HepG2 (cell line): ENCODE measurements at regions not wholly inside any gene's neighbourhood (a gene's known extent, or its start where the extent isn't known, plus 50 kb on each side); places are given as distances from the start of the nearest gene placed in this dataset.

Experiments
- ATAC-seq: fragments of 200-7000 bp; cut with Tn5 transposase; 3 replicates; pipeline ENCODE4 v1.9.1; 2020; ENCODE audit warnings: mild to moderate bottlenecking, moderate library complexity
- BruUV-seq: library from RNA; stranded (reverse); fragments of 400-500 nt; replicated peaks from 2 replicates; lab custom pipeline; 2021; lab: Mats Ljungman, UMichigan
- CTCF ChIA-PET: fragments of 300-600 bp; formaldehyde crosslinking; extraction: SDS; loops from one replicate; lab custom pipeline; 2021; ENCODE audit warnings: low total read pairs, inconsistent platforms, low intra/inter-chr PET ratio; lab: Yijun Ruan, JAX
- POLR2A ChIA-PET: fragments of 350-600 bp; sonication (Branson Sonifier 250); formaldehyde crosslinking; loops from one replicate; lab custom pipeline; 2020; ENCODE audit warnings: antibody characterized with exemption, inconsistent platforms; lab: Yijun Ruan, JAX
- DNase-seq: peaks from one replicate; pipeline ENCODE4 v3.0.0-alpha.2; 2015; ENCODE audit warnings: low spot score
- FAIRE-seq: peaks from 3 replicates; lab custom pipeline; 2011; peaks lifted over from hg19 to GRCh38; lab: Jason Lieb, UNC
- H2AFZ ChIP-seq: one replicate; pipeline ENCODE4 v1.6.1; 2011; ENCODE audit warnings: low read length, inconsistent platforms
- H3K27ac ChIP-seq: fragments of 300-600 bp; 3 replicates; pipeline ENCODE4 v1.8.0; 2011; ENCODE audit warnings: mixed run types, mild to moderate bottlenecking, mixed read lengths, low read length, inconsistent platforms; ENCODE audit not compliant: insufficient read depth; ENCODE audit errors: extremely low read length
- H3K27me3 ChIP-seq, 2 experiments: fragments of 200-600 bp in 1 of 2; 2 replicates in 1 of 2; 3 replicates in 1 of 2; pipeline versions ENCODE4 v1.6.0 to v1.8.0; 2011; ENCODE audit warnings: low read length in 2 of 2, mild to moderate bottlenecking in 2 of 2, moderate library complexity in 2 of 2, inconsistent platforms in 1 of 2; ENCODE audit not compliant: insufficient read depth in 2 of 2, control insufficient read depth in 1 of 2
- H3K36me3 ChIP-seq, 2 experiments: fragments of 200-600 bp in 1 of 2; replicated peaks in 1 of 2; 2 replicates in 1 of 2; 3 replicates in 1 of 2; pipeline versions ENCODE4 v1.5.1 to v1.8.0; 2011; ENCODE audit warnings: low read length in 2 of 2, inconsistent platforms in 1 of 2; ENCODE audit not compliant: insufficient read depth in 2 of 2, control insufficient read depth in 1 of 2
- H3K4me1 ChIP-seq: 2 replicates; pipeline ENCODE4 v1.5.1; 2012; ENCODE audit warnings: low read length, inconsistent platforms; ENCODE audit not compliant: insufficient read depth
- H3K4me2 ChIP-seq: 2 replicates; pipeline ENCODE4 v1.6.0; 2011; ENCODE audit warnings: low read depth, low read length, inconsistent platforms
- H3K4me3 ChIP-seq, 3 experiments: fragments of 200-600 bp in 1 of 3; sonication (generic), shearing (Covaris generic) in 1 of 3; replicated peaks in 1 of 3; 2 replicates each; pipeline ENCODE4 v1.5.1; 2011 to 2016; ENCODE audit warnings: low read length in 3 of 3, inconsistent platforms in 2 of 3, low read depth in 2 of 3, mild to moderate bottlenecking in 2 of 3, control low read depth in 1 of 3, mixed read lengths in 1 of 3; ENCODE audit not compliant: insufficient read depth in 1 of 3
- H3K79me2 ChIP-seq: one replicate; pipeline ENCODE4 v1.6.1; 2011; ENCODE audit warnings: low read length, inconsistent platforms; ENCODE audit not compliant: insufficient read depth
- H3K9ac ChIP-seq: 2 replicates; pipeline ENCODE4 v1.6.0; 2011; ENCODE audit warnings: mild to moderate bottlenecking, low read depth, low read length, inconsistent platforms; ENCODE audit not compliant: insufficient read depth
- H3K9me3 ChIP-seq: 2 replicates; pipeline ENCODE4 v1.5.1; 2012; ENCODE audit warnings: mild to moderate bottlenecking, low read length
- H4K20me1 ChIP-seq: 2 replicates; pipeline ENCODE4 v1.6.0; 2011; ENCODE audit warnings: inconsistent platforms, mild to moderate bottlenecking, low read length, moderate library complexity; ENCODE audit not compliant: insufficient read depth
- MEIS2 ChIP-seq: sonication (generic); formaldehyde crosslinking; IDR thresholded peaks from 2 replicates; pipeline ENCODE4 v1.9.0; 2021; ENCODE audit warnings: mild to moderate bottlenecking, missing genetic modification reagents
- SMC3 ChIP-seq: IDR thresholded peaks from 2 replicates; pipeline ENCODE4 v1.6.1; 2011; ENCODE audit warnings: low read length, improper control_type of control experiment
- STAG1 ChIP-seq: sonication (generic); formaldehyde crosslinking; IDR thresholded peaks from 2 replicates; pipeline ENCODE4 v1.4.0; 2020; ENCODE audit warnings: missing genetic modification reagents
- ZNF121 ChIP-seq: sonication (generic); formaldehyde crosslinking; IDR thresholded peaks from 2 replicates; pipeline ENCODE4 v1.5.0; 2020; ENCODE audit warnings: mild to moderate bottlenecking, missing genetic modification reagents
- WGBS: methylation state at CpG from one replicate; pipeline ENCODE4 v1.1.6; 2017; ENCODE audit warnings: low lambda C conversion rate; 5-methylcytosine and 5-hydroxymethylcytosine counted together
- in situ Hi-C: cut with HindIII; loops from 2 replicates; pipeline ENCODE4 v1.10.0; 2017; ENCODE audit warnings: low pct_unique_long_range_greater_than_20kb; ENCODE audit not compliant: extremely low pct_ligation_motif_present
- intact Hi-C: fragments of 100-400 bp; cut with micrococcal nuclease; formaldehyde crosslinking; loops from one replicate; pipeline ENCODE4 v1.10.0; 2022; ENCODE audit not compliant: unreplicated experiment
- TF ChIP-seq, protein P1 (sequence below): sonication (generic); formaldehyde crosslinking; IDR thresholded peaks from 2 replicates; pipeline ENCODE4 v1.5.0; 2020; ENCODE audit warnings: mild to moderate bottlenecking, missing genetic modification reagents, moderate library complexity
- TF ChIP-seq, protein P2 (sequence below), 2 experiments: sonication (generic) in 1 of 2; formaldehyde crosslinking in 1 of 2; IDR thresholded peaks; 2 replicates each; pipeline versions ENCODE4 v1.6.1 to v1.9.0; 2014 to 2022; ENCODE audit warnings: antibody characterized with exemption in 1 of 2, borderline replicate concordance in 1 of 2, inconsistent platforms in 1 of 2, low read depth in 1 of 2, missing genetic modification reagents in 1 of 2
- TF ChIP-seq, protein P3 (sequence below): IDR thresholded peaks from 2 replicates; pipeline ENCODE4 v1.6.1; 2012; ENCODE audit warnings: low read depth, low read length, improper control_type of control experiment

DNA sequence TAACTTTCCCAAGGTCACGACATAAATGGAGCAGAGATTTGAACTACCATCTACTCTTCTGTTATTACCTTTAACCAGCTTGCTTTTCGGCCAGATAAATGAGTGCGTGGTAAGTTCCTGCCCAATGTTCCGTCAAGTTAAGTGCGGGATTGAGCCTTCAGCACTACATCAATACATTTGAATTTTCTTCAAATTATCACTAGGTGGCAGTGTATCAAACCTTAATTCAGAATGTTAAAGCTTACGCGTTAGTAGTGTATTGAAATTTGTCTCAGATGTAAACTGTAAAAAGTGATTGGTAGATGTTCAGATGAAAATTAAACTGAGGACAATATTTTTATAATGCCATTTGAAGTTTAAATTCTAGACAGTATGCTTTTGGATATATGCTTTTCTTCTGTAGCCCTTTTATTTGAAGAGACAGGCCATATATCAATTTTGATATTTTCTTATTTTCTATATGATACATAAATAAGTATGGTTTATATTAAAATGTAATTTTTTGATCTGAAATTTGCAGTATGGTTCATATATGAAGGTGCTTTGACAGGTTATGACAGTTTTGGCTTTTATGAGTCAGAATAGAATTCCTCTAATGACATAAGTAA, 681.3 kb downstream of the ADCYAP1 start:
- DNase-seq = peak; percentile 20
- H4K20me1 ChIP-seq = no peaks in the 10 kb centered on the region
- no peak overlapping the region for H3K4me2 ChIP-seq
- no peaks in the 10 kb centered on the region for H3K36me3 ChIP-seq
- H3K27me3 ChIP-seq = no peaks in the 10 kb centered on the region
- FAIRE-seq = peak; percentile 78
- ATAC-seq = peak; percentile 68
- no peaks in the 10 kb centered on the region for H3K4me1 ChIP-seq
- no peak overlapping the region for H2AFZ ChIP-seq
- intact Hi-C loops (loop anchor here (1.0 to 2.0 kb wide), 3 partner anchors 78 to 955 kb away; no protein-coding TSS in a partner anchor), in situ Hi-C loops (loop anchor here (25.0 kb wide), 1 partner anchor 951 kb away; no protein-coding TSS in a partner anchor)
- H3K9ac ChIP-seq = no peak overlapping the region
- no TSS peak for BruUV-seq
- H3K9me3 ChIP-seq = no peaks in the 10 kb centered on the region
- H3K4me3 ChIP-seq = no peak overlapping the region
- H3K79me2 ChIP-seq = no peaks in the 10 kb centered on the region
- ChIA-PET CTCF (interaction anchor here (1.3 to 1.7 kb wide), 2 partner anchors 78 to 638 kb away, joined by 5 to 7 read pairs; no protein-coding TSS in a partner anchor), POLR2A (no interaction called here)
- TF ChIP-seq STAG1 (CRISPR knock-in tag) (peak; percentile 44), ZNF121 (no peak), SMC3 (peak; percentile 43; the same call in 1 of the 2 replicates), MEIS2 (CRISPR knock-in tag) (no peak)
- TF ChIP-seq, protein P1, sequence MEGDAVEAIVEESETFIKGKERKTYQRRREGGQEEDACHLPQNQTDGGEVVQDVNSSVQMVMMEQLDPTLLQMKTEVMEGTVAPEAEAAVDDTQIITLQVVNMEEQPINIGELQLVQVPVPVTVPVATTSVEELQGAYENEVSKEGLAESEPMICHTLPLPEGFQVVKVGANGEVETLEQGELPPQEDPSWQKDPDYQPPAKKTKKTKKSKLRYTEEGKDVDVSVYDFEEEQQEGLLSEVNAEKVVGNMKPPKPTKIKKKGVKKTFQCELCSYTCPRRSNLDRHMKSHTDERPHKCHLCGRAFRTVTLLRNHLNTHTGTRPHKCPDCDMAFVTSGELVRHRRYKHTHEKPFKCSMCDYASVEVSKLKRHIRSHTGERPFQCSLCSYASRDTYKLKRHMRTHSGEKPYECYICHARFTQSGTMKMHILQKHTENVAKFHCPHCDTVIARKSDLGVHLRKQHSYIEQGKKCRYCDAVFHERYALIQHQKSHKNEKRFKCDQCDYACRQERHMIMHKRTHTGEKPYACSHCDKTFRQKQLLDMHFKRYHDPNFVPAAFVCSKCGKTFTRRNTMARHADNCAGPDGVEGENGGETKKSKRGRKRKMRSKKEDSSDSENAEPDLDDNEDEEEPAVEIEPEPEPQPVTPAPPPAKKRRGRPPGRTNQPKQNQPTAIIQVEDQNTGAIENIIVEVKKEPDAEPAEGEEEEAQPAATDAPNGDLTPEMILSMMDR (CRISPR knock-in tag) = peak; percentile 61
- TF ChIP-seq, protein P2, sequence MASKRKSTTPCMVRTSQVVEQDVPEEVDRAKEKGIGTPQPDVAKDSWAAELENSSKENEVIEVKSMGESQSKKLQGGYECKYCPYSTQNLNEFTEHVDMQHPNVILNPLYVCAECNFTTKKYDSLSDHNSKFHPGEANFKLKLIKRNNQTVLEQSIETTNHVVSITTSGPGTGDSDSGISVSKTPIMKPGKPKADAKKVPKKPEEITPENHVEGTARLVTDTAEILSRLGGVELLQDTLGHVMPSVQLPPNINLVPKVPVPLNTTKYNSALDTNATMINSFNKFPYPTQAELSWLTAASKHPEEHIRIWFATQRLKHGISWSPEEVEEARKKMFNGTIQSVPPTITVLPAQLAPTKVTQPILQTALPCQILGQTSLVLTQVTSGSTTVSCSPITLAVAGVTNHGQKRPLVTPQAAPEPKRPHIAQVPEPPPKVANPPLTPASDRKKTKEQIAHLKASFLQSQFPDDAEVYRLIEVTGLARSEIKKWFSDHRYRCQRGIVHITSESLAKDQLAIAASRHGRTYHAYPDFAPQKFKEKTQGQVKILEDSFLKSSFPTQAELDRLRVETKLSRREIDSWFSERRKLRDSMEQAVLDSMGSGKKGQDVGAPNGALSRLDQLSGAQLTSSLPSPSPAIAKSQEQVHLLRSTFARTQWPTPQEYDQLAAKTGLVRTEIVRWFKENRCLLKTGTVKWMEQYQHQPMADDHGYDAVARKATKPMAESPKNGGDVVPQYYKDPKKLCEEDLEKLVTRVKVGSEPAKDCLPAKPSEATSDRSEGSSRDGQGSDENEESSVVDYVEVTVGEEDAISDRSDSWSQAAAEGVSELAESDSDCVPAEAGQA (IDR thresholded peaks at IDR 0.05; ENCODE audit: low read depth) = no peak
- TF ChIP-seq, protein P2 (CRISPR knock-in tag; IDR thresholded peaks at IDR 0.05; ENCODE audit: borderline replicate concordance) = no peak
- TF ChIP-seq, protein P3, sequence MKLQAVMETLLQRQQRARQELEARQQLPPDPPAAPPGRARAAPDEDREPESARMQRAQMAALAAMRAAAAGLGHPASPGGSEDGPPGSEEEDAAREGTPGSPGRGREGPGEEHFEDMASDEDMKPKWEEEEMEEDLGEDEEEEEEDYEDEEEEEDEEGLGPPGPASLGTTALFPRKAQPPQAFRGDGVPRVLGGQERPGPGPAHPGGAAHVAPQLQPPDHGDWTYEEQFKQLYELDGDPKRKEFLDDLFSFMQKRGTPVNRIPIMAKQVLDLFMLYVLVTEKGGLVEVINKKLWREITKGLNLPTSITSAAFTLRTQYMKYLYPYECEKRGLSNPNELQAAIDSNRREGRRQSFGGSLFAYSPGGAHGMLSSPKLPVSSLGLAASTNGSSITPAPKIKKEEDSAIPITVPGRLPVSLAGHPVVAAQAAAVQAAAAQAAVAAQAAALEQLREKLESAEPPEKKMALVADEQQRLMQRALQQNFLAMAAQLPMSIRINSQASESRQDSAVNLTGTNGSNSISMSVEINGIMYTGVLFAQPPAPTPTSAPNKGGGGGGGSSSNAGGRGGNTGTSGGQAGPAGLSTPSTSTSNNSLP = peak; percentile 58
- WGBS = 2% methylated on average over 7 of the region's 7 CpGs
- no peak overlapping the region for H3K27ac ChIP-seq
